GM10266 (cell line): ENCODE measurements at regions not wholly inside any gene's neighbourhood (a gene's known extent, or its start where the extent isn't known, plus 50 kb on each side); places are given as distances from the start of the nearest gene placed in this dataset.

ENCODE experiments used
- DNase-seq: peaks from one replicate; pipeline ENCODE4 v3.0.0; 2012; ENCODE audit errors: extremely low spot score
- CTCF ChIP-seq: IDR thresholded peaks from 2 replicates; pipeline ENCODE4 v1.5.1; 2012; ENCODE audit warnings: mild to moderate bottlenecking, low read depth; ENCODE audit not compliant: control insufficient read depth, insufficient read depth; ENCODE audit errors: missing control alignments

- no peak for TF ChIP-seq CTCF
- no peak for DNase-seq
Measured at GRCh38 chr2:151029406-151030157, 232.1 kb downstream of the RBM43 start.

GRCh38 chr2:151028691-151029176, 232.9 kb downstream of the RBM43 start:
- TF ChIP-seq CTCF, result no peak
- no peak for DNase-seq

- no peak for TF ChIP-seq CTCF
- DNase-seq, result no peak
Measured at GRCh38 chr2:151027151-151027550, 234.5 kb downstream of the RBM43 start.

- TF ChIP-seq CTCF, result no peak
- no peak for DNase-seq
Measured at GRCh38 chr2:151025816-151026215, 235.8 kb downstream of the RBM43 start.

- no peak for TF ChIP-seq CTCF
- DNase-seq, result no peak
Measured at GRCh38 chr2:151024696-151025251, 236.9 kb downstream of the RBM43 start.

- DNase-seq, result no peak
- TF ChIP-seq CTCF, result no peak
Measured at GRCh38 chr2:151021747-151022452, 239.8 kb downstream of the RBM43 start.
